Ovary (tissue), 7 donors: ENCODE measurements at regions not wholly inside any gene's neighbourhood (a gene's known extent, or its start where the extent isn't known, plus 50 kb on each side); places are given as distances from the start of the nearest gene placed in this dataset.
"Not testable (repeated sequence)": the region's sequence is repeated elsewhere in the genome, so short reads cannot be mapped to it uniquely, and the experiment has no call there.

Experiments used
- DNase-seq, 5 donors: peaks; one replicate each; pipeline ENCODE4 v3.0.0-alpha.2; 2019 to 2020
- H3K27ac ChIP-seq, 2 donors: fragments of 200-600 bp; one replicate each; pipeline versions ENCODE4 v1.5.1 to v1.8.0; 2019 to 2022
- H3K27me3 ChIP-seq: fragments of 200-600 bp; one replicate; pipeline ENCODE4 v1.8.0; 2022
- H3K36me3 ChIP-seq: fragments of 200-600 bp; sonication (generic); one replicate; pipeline ENCODE4 v1.5.1; 2019
- H3K4me1 ChIP-seq: one replicate; pipeline ENCODE4 v1.8.1; 2013; ENCODE audit warnings: mild to moderate bottlenecking, moderate library complexity; ENCODE audit not compliant: insufficient read depth
- H3K4me3 ChIP-seq: fragments of 200-600 bp; sonication (generic); one replicate; pipeline ENCODE4 v1.5.1; 2017
- H3K9me3 ChIP-seq, 2 donors: fragments of 200-600 bp in 1 of 2; sonication (generic) in 1 of 2; one replicate each; pipeline versions ENCODE4 v1.5.1 to v1.8.1; 2013 to 2019; ENCODE audit warnings: mild to moderate bottlenecking in 1 of 2, moderate library complexity in 1 of 2
- CTCF ChIP-seq, 3 donors: fragments of 450-650 bp in 2 of 3; fragments of 200-600 bp in 1 of 3; IDR thresholded peaks; one replicate each; pipeline versions ENCODE4 v1.5.1 to v1.8.0; 2016 to 2022; ENCODE audit warnings: antibody characterized with exemption in 3 of 3, mild to moderate bottlenecking in 1 of 3
- EP300 ChIP-seq: sonication (generic); formaldehyde crosslinking; IDR thresholded peaks from one replicate; pipeline ENCODE4 v1.6.1; 2017; ENCODE audit warnings: antibody characterized with exemption
- POLR2A ChIP-seq: fragments of 450-650 bp; IDR thresholded peaks from one replicate; pipeline ENCODE4 v1.6.1; 2017; ENCODE audit warnings: antibody characterized with exemption, mild to moderate bottlenecking, moderate library complexity
- WGBS, 3 donors: extraction: QIAGEN DNeasy Blood & Tissue Kit in 1 of 3; methylation state at CpG; one replicate each; pipeline versions ENCODE4 v1.1.5 to v1.1.7; 2013 to 2017; 5-methylcytosine and 5-hydroxymethylcytosine counted together
- intact Hi-C, 4 donors: fragments of 100-400 bp; cut with DNase I; formaldehyde crosslinking; loops; one replicate each; pipeline versions ENCODE4 v1.11.0 to v1.15.1; 2022 to 2023
- donor health status: DM: no; HTN: no; CAD: no; lungs with moderate emphysema.
- donor health status: DM: no; HTN: no; CAD: no.
- donor health status: Bipolar disorder and iron deficiency.
- donor health status: DM: no; HTN: no; CAD: no.
- donor health status: DM: yes; HTN: yes; CAD: no.

GRCh38 chr2:109676346-109676902, 62.3 kb downstream of the SOWAHC start:
- no peak overlapping the region for H3K4me3 ChIP-seq
- no peaks in the 10 kb centered on the region for H3K27me3 ChIP-seq
- peaks cover 3% of the 10 kb centered on the region for H3K4me1 ChIP-seq
- no peak overlapping the region for H3K27ac ChIP-seq
- intact Hi-C loops = no loop called here
- H3K36me3 ChIP-seq = no peaks in the 10 kb centered on the region
- 76 to 84% (median 80%) methylated on average over 7 of the region's 7 CpGs for WGBS, 3 donors
- TF ChIP-seq EP300 = no peak
- TF ChIP-seq POLR2A = no peak
- TF ChIP-seq CTCF (IDR thresholded peaks at IDR 0.05) = no peak
- H3K9me3 ChIP-seq = no peaks in the 10 kb centered on the region
- DNase-seq = no peak

- H3K9me3 ChIP-seq, H3K36me3 ChIP-seq, intact Hi-C loops, H3K4me3 ChIP-seq, DNase-seq, H3K27me3 ChIP-seq, H3K4me1 ChIP-seq, H3K27ac ChIP-seq: not testable (repeated sequence)
- whole genome bisulfite sequencing, 3 donors = 35 to 62% (median 43%) methylated on average over 7 of the region's 7 CpGs
These were observed 63.1 kb downstream of the SOWAHC start for GRCh38 chr2:109677121-109677731.

GRCh38 chr2:109677835-109678580, 63.8 kb downstream of the SOWAHC start:
- intact Hi-C loops = no loop called here
- TF ChIP-seq CTCF (IDR thresholded peaks at IDR 0.05) (no peak), POLR2A (no peak), EP300 (no peak)
- H3K36me3 ChIP-seq = no peaks in the 10 kb centered on the region
- DNase-seq = no peak
- H3K9me3 ChIP-seq = no peaks in the 10 kb centered on the region
- no peak overlapping the region for H3K27ac ChIP-seq
- H3K27me3 ChIP-seq = no peaks in the 10 kb centered on the region
- H3K4me3 ChIP-seq = no peak overlapping the region
- 77 to 89% (median 85%) methylated on average over 12 of the region's 12 CpGs for WGBS, 3 donors
- peaks cover 3% of the 10 kb centered on the region for H3K4me1 ChIP-seq

GRCh38 chr2:109678724-109679201, 64.6 kb downstream of the SOWAHC start:
- H3K4me1 ChIP-seq, DNase-seq, H3K9me3 ChIP-seq, H3K27me3 ChIP-seq, H3K27ac ChIP-seq, H3K4me3 ChIP-seq, intact Hi-C loops, H3K36me3 ChIP-seq: not testable (repeated sequence)
- 86 to 91% (median 86%) methylated on average over 10 of the region's 10 CpGs for WGBS, 3 donors

GRCh38 chr2:109679225-109679624, 65.1 kb downstream of the SOWAHC start:
- intact Hi-C loops = no loop called here
- H3K36me3 ChIP-seq = no peaks in the 10 kb centered on the region
- no peak overlapping the region for H3K27ac ChIP-seq
- H3K4me1 ChIP-seq = peaks cover 3% of the 10 kb centered on the region
- H3K27me3 ChIP-seq = no peaks in the 10 kb centered on the region
- no peaks in the 10 kb centered on the region for H3K9me3 ChIP-seq
- no peak for DNase-seq
- H3K4me3 ChIP-seq = no peak overlapping the region
- 77 to 86% (median 85%) methylated on average over 3 of the region's 3 CpGs for WGBS, 3 donors
- TF ChIP-seq POLR2A (no peak), CTCF (IDR thresholded peaks at IDR 0.05) (no peak), EP300 (no peak)
